Inferior parietal cortex (tissue), 1 donor: ENCODE measurements at regions not wholly inside any gene's neighbourhood (a gene's known extent, or its start where the extent isn't known, plus 50 kb on each side); places are given as distances from the start of the nearest gene placed in this dataset.

Source experiments
- DNase-seq: peaks from one replicate; pipeline ENCODE4 v3.0.0-alpha.2; 2016; ENCODE audit errors: extremely low spot score

GRCh38 chr22:47748957-47749356, 986.5 kb downstream of the TBC1D22A start:
- no peak for DNase-seq

- no peak for DNase-seq
These were observed 985.8 kb downstream of the TBC1D22A start for GRCh38 chr22:47748271-47748670.

- no peak for DNase-seq
These were observed 977.8 kb downstream of the TBC1D22A start for GRCh38 chr22:47740109-47740805.

- DNase-seq, result no peak
These were observed 977.0 kb downstream of the TBC1D22A start for GRCh38 chr22:47739291-47740015.

- DNase-seq, result no peak
These were observed 976.1 kb downstream of the TBC1D22A start for GRCh38 chr22:47738472-47739013.

- no peak for DNase-seq
These were observed 974.0 kb downstream of the TBC1D22A start for GRCh38 chr22:47736186-47737034.

GRCh38 chr22:47734511-47734910, 972.1 kb downstream of the TBC1D22A start:
- no peak for DNase-seq

- no peak for DNase-seq
These were observed 965.2 kb downstream of the TBC1D22A start for GRCh38 chr22:47727641-47728040.

GRCh38 chr22:47724751-47725150, 962.3 kb downstream of the TBC1D22A start:
- no peak for DNase-seq

GRCh38 chr22:47724030-47724429, 961.6 kb downstream of the TBC1D22A start:
- DNase-seq, result no peak

- DNase-seq, result no peak
These were observed 955.9 kb downstream of the TBC1D22A start for GRCh38 chr22:47718337-47718736.

- DNase-seq, result no peak
These were observed 954.6 kb downstream of the TBC1D22A start for GRCh38 chr22:47716890-47717615.

GRCh38 chr22:47715866-47716578, 953.6 kb downstream of the TBC1D22A start:
- DNase-seq, result no peak

GRCh38 chr22:47713941-47714340, 951.5 kb downstream of the TBC1D22A start:
- no peak for DNase-seq

GRCh38 chr22:47710135-47710534, 947.7 kb downstream of the TBC1D22A start:
- no peak for DNase-seq

- no peak for DNase-seq
These were observed 942.9 kb downstream of the TBC1D22A start for GRCh38 chr22:47705350-47705749.

GRCh38 chr22:47698906-47699305, 936.5 kb downstream of the TBC1D22A start:
- DNase-seq, result no peak

- DNase-seq, result no peak
These were observed 935.4 kb downstream of the TBC1D22A start for GRCh38 chr22:47697861-47698260.

- DNase-seq, result no peak
These were observed 934.3 kb downstream of the TBC1D22A start for GRCh38 chr22:47696776-47697175.

- DNase-seq, result no peak
These were observed 932.7 kb downstream of the TBC1D22A start for GRCh38 chr22:47695176-47695575.
